Coronary artery (tissue), 2 donors: ENCODE measurements at regions not wholly inside any gene's neighbourhood (a gene's known extent, or its start where the extent isn't known, plus 50 kb on each side); places are given as distances from the start of the nearest gene placed in this dataset.
A peak's percentile ranks its signal among the peaks of the same experiment; 100 is the strongest.

Experiments used
- DNase-seq: peaks from one replicate; pipeline ENCODE4 v3.0.0-alpha.2; 2017; ENCODE audit warnings: low spot score
- H3K27ac ChIP-seq, 2 donors: fragments of 200-600 bp; sonication (generic); one replicate each; pipeline ENCODE4 v1.5.1; 2016 to 2019
- H3K4me3 ChIP-seq: fragments of 200-600 bp; sonication (generic); 2 replicates; pipeline ENCODE4 v1.5.1; 2016; ENCODE audit warnings: mild to moderate bottlenecking, moderate library complexity
- TF ChIP-seq, protein P1 (sequence below): fragments of 200-600 bp; sonication (generic); IDR thresholded peaks from one replicate; pipeline ENCODE4 v1.5.1; 2019; ENCODE audit warnings: antibody characterized with exemption

DNA sequence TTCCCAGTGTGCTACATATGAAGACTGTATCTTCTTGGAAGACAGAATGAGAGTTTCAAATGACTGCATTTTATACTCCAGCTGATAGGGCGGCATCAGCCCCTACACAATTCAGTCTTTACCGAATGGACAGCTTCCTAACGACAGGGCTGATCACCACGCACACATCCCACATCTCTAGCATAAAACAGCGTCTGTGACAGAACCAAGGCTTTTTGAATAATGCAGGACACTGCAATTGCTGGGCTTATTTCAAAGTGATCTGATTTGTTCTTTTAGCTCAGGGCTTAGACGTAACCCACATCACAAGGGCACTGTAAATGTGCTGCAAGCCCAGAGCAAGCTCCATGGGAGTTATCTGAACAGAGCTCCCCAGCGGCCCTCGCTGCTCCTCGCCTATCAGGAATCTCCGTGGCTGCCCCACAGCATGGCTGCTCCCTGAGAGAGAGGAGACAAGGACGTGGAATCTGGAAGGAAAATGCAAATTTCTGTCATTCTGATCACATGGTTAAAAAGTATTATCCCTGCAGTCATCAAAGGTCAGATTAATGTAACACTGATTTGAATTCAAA is 158.5 kb upstream of the ALKAL2 start:
- no peak overlapping the region for H3K4me3 ChIP-seq
- no peak overlapping the region for H3K27ac ChIP-seq
- TF ChIP-seq, protein P1, sequence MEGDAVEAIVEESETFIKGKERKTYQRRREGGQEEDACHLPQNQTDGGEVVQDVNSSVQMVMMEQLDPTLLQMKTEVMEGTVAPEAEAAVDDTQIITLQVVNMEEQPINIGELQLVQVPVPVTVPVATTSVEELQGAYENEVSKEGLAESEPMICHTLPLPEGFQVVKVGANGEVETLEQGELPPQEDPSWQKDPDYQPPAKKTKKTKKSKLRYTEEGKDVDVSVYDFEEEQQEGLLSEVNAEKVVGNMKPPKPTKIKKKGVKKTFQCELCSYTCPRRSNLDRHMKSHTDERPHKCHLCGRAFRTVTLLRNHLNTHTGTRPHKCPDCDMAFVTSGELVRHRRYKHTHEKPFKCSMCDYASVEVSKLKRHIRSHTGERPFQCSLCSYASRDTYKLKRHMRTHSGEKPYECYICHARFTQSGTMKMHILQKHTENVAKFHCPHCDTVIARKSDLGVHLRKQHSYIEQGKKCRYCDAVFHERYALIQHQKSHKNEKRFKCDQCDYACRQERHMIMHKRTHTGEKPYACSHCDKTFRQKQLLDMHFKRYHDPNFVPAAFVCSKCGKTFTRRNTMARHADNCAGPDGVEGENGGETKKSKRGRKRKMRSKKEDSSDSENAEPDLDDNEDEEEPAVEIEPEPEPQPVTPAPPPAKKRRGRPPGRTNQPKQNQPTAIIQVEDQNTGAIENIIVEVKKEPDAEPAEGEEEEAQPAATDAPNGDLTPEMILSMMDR = no peak
- DNase-seq = no peak

DNA sequence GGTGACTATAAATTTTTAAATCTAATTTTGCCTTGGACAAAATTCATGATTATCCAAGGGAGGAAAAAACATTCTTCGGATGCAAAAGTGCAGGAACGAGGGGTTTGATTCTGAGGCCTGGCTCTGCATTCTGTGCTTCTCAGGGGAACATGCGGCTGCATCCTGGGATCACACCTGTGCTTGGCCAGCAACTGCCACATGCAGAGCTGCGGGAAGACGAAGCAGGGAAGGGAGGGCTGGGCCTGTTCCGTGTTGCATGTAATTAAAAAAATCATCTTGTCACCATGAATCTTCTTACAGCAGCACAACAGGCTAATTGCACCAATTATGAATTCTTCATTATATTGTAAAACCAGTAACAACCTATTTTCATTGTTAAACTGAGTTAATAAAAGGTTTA is 158.0 kb upstream of the ALKAL2 start:
- no peak overlapping the region for H3K27ac ChIP-seq
- H3K4me3 ChIP-seq = no peak overlapping the region
- TF ChIP-seq, protein P1 = no peak
- no peak for DNase-seq

DNA sequence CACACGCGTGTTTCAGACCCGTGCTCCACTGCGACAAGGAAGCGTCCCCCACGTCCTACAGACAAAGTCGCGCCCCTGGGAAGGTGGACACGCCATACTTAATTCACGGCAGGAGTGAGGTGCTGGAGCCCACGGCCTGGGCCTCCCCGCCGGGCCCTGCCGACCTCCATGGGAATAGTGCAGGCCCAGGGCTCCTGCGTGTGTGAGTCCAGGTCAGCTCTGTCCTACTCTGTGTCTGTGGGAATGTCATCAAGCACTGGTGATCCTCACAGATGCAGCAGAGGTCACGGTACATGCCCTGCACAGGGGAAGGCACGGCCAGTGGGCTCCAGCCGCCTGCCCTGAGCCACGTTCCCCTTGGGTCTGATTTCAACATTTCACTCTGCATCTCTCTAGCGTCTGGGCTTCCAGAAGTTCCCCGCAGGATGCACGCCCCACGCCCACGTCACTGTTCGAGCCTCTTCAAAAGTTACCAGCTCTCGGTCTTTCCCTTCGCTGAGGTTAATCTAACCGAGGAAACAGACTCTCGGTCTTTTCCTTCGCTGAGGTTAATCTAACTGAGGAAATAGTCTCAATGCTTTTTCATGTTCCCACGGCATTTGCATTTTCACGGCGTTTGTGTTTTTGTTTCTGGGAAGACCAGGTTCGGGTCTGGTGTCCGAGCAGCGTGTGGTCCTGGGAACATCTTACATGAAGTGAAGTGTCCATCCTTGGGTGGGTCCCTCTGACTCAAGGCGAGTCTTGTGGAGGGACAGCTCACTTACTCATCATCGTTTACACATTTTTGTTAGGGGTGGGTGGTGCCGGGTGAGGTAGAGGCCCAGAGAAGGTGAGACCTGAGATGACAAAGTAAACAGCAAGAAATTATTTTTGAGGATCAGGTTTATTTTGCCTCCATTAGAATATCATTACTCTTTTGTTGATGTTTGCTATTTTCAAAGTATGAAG is 157.3 kb upstream of the ALKAL2 start:
- no peak for DNase-seq
- no peak overlapping the region for H3K27ac ChIP-seq
- TF ChIP-seq, protein P1 = no peak

DNA sequence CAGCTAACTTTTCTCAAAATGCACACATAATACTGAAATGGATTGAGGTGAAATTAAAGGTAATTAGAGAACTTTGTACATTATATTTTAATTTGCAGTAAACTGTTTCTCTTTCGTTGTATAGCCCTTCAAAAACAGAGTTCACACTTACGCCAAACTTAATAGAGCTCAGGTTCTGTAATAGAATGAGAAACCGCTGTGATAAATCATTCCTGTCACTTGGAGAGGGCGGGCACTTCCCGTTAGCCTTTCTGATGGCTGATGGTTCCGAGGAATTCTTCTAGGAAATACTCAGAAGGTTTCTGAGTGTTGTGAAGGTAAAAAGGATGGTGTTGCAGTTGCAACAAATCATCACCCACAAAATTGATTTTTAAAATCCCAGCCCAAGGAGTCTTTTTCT is 155.8 kb upstream of the ALKAL2 start:
- Histone ChIP-seq H3K4me3 (no peak overlapping the region), H3K27ac (no peak overlapping the region)
- TF ChIP-seq, protein P1 = no peak
- no peak for DNase-seq

More for the DNA sequence above, 157.3 kb upstream of the ALKAL2 start:
- H3K4me3 ChIP-seq = no peak overlapping the region

DNA sequence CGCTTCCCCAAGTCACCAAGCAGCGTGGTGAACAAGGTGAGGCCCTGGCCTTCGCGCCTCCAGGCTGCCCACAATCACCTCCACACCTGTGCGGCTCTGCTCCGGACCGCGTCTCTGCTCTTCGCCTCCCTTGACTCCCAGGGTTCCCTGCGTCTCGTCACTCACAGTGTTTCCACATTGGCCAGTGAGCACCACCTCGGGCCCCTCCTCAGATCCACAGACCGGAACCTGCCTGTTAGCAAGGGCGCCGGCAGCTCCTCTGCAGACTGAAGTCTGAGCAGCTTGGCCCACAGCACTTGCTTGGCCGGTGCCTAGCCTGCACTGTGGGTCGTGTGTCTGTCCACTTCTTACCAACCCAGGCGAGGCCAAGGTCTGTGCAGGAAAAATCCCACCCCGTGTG is 155.3 kb upstream of the ALKAL2 start:
- DNase-seq = no peak
- Histone ChIP-seq H3K4me3 (no peak overlapping the region), H3K27ac (no peak overlapping the region)
- TF ChIP-seq, protein P1 = no peak

DNA sequence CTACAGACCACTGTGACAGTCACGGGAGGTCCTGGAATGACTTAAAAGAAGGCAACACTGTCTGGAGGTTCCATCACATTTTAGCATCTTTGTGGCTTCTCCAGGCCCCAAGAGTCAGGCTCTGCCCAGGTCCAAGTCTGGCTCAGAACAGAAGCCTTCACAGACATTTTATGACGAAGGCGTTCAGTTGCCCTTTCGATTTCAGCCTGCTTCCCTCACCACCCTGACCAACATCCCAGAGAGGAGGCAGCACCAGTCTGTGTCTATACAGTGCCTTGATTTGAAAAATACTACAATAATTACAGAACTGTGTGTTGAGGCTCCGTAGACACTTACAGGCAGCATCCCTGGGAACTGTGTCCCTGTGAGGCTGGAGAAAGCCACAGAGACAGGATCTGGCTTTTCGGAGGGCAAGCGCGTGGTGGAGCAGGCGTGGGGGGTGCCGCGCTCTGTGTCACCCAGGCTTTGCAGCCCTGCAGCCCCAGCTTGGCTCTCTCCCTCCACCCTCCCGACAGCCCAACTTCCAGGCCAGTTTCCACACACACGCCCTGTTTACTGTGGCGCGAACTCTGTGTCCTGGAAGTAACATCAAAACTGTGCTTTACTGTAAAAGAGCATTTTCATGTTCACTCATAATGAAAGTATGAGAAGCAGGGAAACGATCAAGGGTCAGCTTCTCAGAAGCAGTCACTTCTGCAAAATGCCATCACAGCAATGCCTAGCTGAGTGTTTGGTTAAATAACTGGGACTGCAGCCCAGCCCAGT is 153.5 kb upstream of the ALKAL2 start:
- TF ChIP-seq, protein P1 = no peak
- no peak for DNase-seq
- Histone ChIP-seq H3K4me3 (no peak overlapping the region), H3K27ac (peak overlapping the region in 1 of 2 donors; percentile 57)
